GDM1 (cell line): ENCODE measurements at regions not wholly inside any gene's neighbourhood (a gene's known extent, or its start where the extent isn't known, plus 50 kb on each side); places are given as distances from the start of the nearest gene placed in this dataset.
"Not testable (repeated sequence)": the region's sequence is repeated elsewhere in the genome, so short reads cannot be mapped to it uniquely, and the experiment has no call there.

Experiments used
- DNase-seq: peaks from one replicate; lab custom pipeline; 2025; lab: John Stamatoyannopoulos, UW

DNA sequence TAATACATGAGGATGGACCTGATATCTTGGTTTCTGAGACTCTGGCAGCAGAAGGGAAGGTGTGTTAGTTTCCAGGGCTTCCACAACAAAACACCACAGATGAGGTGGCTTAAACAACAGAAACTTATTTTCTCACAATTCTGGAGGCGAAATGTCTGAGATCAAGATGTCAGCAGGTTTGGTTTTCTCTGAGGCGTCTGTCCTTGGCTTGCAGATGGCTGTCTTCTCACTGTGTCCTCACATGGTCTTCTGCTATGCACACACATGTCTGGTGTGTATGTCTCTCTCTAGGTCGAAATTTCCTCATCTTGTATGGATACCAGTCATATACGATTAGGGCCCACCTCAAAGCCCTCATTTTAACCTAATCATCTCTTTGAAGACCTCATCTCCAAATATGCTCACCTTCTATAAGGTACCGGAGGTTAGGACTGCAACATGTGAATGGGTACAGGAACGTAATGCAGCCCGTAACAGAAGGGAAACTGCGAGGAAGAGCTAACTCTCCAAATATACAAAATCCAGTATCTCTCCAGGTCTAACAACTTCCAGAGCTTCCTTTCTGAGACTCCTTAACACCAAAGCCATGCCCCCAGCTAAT is 139.8 kb upstream of the SMARCA2 start:
- DNase-seq: no peak

DNA sequence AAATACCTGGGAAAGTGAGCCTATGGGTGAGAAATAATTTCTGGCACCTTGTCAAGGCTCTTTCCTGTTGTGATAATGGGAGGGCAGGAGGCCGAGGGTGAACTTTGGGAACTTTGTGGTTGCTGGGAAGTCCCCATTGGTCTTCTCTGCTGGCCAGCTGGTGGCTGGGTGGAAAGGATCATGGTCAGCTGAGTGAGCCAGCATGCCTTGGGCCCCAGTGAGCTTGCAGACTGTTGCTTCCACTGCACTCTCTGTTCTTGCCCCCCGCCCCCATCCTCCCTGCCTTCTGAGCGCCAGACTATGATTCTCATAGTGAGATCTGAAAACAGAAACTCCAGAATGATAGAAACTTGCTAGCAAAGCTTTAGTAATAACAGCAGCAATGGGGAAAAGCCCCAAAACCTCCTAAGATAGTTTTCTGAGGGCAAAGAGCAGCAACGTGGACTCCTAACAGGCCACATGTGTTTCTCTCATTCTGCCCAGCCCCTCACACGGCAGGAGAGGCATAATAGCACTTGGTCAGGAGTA is 139.2 kb upstream of the SMARCA2 start:
- no peak for DNase-seq

DNA sequence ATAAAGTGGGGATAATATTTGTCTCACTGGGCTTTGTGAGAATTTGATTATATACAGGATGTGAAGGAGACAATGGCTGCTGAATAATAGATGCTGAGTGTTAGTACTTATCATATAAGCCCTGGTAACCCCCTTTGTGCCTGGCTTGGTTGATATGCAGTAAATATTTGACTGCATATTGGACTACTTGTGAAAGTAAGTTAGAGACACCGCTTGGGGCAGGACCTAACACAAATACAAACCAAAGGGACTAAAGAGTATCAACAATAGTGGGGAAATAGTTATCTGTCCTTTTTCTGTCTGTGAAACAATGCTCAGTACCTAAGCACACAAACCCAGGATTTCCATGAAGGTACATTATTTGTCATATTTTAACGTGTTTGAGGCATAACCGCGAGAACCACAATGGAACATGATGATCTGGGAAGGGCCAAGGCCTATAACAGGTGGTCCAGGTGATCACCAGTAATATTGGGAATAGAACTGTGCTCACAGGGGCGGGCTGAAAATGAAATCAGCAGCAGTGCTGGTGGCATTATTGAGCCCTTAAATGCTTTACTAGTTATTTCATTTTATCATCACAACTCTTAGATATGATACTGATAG is 138.2 kb upstream of the SMARCA2 start:
- no peak for DNase-seq

DNA sequence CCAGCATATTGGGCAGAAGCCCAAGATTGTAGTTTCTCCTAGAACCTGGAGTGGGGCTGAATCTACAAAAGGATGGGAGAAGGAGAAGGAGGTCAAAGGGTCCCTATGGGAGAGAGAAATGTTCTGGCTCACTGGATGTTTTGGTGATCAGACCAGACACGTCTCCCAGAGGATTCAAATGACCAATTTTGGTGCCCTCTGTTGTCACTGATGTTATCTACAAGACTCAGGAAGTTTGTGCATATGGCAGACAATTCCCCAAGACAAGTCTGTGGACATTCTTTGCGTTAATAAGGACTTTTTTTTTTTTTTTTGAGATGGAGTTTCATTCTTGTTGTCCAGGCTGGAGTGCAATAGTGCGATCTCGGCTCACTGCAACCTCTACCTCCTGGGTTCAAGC is 137.2 kb upstream of the SMARCA2 start:
- DNase-seq: no peak

DNA sequence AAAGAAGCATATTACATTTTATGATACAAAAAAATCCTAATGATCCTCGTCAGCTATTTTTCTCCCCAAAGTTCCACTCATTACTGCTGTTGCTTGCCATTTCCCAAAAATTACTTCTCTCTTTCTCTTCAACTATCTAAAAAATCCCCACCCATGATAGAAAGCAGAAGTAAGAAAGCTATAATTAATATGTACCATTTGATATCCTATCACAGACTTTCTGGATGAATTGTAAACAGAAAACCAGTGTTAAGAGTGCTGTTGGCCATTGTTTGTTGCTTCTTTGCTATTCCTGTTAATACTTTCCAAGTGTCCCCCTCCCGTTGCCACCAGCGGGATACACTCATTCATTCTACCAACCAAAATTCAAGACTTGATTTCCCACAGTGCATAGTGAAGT is 136.3 kb upstream of the SMARCA2 start:
- no peak for DNase-seq

DNA sequence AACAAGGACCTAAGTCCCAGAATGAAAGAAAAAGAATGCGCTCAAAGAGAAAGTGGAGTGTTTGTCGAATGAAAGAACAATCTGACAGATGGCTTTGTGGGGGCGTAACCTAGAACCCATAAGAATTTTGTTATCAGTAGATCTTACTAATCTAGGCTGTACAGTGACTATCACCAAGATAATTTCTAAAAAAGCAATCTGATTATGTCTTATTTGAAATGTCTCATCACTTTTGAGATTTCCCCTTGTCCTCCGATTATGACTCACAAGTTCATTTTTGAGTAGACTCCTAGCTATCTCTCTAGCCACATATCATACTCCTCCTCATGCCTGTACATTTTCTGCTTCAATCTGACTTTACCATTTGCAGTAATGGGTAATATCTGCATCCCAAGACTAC is 135.6 kb upstream of the SMARCA2 start:
- DNase-seq: no peak

DNA sequence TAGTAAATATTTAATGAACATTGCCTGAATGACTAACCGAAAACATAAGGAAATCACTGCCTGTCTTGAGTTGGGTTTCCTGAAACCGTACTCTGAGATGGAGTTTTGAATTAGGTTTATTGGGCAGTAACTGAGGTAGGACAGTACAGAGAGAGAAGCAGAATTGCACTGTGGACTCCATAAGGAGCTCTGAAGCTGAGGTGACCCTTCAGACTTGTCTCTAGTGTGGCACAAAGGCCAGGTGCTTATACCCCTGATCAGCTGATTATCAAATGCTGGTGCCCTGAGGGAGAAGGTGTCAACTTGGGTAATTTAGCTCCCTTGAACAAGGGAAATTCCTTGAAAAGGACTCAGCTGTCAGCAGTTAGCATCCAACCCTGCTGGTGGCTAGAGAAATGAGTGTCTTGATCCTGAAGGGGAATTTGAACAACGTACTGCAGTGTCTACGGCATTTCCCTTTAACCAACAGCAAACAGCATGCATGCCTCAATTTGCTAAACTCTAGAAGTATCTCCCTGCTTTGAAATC is 135.0 kb upstream of the SMARCA2 start:
- DNase-seq: no peak

DNA sequence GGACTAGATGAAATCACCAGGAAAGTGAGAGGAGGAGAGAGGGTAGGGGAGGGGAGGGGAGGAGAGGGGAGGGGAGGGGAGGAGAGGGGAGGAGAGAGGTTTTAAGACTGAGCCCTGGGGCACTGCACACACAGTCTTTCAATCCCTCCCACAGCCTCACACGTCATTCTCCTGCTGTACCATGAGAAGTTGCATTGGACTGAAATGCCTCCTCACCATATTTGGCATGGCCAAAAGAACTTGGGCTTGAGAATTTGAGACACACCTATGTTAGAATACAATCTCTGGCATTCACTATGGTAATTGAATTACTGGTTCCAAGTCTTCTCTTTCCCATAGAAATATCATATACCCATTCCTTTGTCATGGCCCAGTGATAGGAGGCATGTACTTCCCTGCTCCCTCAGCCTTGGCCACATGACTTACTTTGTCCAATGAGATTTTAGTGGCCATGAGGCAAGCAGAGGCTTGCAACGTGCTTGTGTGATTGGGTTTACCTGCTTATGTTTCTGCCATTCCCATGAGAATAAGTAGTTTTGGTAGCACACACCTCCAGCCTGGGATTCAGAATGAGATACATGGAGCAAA is 133.3 kb upstream of the SMARCA2 start:
- DNase-seq: no peak

DNA sequence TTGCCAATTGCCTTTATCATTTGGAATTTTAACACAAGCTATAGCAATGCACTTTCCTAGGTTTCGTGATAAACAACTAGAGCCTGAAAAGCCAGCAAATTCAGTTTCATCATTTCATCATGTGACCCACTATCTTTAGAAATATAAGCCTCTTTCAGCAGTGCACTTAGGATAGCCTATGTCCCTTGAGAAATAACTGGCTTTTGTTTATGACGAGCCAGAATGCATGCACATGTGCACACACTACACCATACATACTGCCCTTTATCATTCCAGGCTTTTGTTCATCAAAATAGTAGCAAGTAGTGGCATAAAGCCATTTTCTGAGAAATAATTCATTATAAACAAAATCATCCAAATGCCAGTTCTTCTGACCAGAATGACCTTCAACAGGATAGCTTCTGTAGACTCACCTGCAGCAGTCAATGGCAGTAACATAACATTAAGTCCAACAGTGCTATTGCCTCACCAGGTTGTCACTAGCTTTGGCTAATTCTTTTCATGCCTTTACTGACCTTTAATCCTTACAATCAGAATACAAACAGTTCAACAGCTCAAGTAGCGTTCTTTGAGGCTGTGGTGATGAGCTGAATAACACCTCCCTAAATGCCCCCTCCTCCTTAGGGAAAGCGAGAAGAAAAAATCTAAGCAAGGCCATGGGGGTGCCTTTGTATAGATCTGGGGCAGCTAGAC is 132.3 kb upstream of the SMARCA2 start:
- DNase-seq: no peak

DNA sequence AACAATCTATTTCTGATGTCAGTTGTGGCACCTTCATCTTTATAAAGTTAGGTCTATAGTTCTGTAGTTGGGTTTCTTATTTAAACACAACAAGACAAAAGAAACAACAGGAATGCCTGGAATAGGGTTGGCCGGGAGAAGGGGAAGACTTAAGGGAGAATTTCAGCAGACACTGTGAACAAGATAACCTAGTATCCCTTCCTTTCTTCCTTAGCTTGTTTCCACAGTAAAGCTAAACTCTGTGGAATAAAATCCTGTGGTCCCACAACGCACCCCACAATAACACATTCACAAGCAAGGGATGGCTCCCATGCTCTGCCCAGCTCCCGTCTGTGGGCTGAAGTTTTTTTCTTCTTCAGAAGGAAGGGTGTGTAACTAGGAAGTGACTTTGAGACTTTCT is 124.9 kb upstream of the SMARCA2 start:
- no peak for DNase-seq

DNA sequence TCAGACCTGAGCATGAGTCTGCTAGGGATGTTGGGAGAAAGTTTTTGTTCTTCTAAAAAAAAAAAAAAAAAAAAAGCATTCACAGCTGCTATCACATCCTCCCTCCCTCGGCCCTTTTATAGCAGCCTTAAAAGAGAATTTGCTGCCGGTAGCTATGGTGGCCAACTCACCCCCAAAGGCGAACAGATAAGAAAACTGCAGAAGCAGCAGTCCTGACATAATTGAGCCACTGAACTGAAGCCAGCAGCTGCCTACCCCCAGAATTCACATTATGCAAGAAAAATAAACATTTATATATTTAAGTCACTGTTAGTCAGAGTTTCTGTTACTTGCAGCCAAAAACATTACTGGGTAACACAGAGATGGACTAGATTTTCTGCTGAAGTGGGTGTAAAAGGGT is 124.3 kb upstream of the SMARCA2 start:
- no peak for DNase-seq

DNA sequence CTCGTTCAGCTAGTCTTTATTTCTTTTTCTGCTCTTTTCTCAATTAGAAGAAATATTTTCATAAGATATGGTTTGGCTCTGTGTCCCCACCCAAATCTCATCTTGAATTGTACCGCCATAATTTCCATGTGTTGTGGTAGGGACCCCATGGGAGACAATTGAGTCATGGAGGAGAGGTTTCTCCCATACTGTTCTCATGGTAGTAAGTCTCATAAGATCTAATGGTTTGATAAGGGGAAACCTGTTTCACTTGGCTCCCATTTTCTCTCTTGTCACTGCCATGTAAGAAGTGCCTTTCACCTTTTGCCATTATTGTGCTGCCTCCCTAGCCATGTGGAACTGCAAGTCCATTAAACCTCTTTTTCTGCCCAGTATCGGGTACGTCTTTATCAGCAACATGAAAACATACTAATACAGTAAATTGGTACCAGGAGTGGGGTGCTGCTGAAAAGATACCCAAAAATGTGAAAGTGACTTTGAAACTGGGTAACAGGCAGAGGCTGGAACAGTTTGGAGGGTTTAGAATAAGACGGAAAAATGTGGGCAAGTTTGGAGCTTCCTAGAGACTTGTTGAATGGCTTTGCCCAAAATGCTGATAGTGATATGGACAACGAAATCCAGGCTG is 112.0 kb upstream of the SMARCA2 start:
- DNase-seq: not testable (repeated sequence)

DNA sequence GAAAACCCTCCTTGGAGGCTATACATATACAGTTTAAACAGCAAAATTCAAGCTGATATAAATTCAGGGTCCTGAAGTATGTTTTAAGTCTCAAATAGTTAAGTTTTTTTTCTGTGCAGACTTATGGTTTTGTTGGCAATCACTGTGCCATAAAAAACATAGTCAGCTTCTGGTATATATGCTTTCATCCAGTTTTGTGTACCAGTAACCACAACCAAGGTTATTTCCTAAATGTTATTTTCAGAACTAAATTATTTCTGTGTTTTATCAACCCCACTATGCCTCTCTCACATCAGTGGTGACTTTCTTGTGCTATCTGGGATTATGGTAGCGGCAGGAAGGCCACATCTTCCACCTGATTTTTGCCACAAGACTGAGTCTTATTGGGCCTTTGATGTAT is 107.7 kb upstream of the SMARCA2 start:
- DNase-seq: no peak

DNA sequence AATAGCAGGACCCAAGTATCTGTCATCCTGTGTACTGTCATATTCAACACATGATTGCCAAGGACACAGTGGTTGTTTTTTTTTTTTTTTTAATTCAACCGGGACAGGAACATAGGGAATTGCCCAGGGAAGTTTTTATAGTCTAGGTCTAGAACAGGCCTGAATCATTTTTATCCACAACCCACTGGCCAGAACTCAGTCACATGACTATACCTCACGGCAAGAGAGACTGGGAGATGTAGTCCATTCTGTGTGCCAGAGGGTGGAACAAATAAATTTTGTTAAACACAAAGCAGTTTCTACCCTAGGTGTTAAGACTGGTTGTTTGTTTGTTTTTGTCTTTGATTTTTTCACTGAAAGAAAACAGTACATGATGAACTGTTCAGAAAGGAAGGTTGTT is 105.8 kb upstream of the SMARCA2 start:
- DNase-seq: no peak

DNA sequence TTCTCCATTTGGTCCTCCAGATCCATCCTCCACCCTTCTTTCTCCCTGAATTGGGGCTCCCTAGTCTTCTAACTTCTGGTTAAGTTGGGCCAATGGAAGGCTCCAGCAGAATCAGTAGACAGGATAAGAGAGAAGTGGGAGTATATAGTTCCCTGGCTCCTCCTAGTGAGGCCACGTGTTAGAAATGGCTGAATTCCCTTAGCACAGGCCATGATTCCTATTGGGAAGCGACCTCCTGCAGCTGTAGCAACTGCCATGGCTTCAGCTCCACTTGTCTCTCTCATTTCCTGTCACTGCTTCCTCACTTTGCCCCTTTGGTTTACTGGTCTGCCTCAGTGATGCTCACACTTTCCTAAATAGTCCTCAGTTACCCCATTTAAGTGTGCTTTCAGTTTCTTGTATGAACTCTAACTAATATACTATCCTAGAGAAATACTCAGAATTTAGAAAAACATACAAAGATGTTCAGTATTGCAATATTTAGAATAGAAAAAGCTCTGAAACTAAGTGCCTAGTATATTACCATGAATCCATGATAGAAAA is 104.8 kb upstream of the SMARCA2 start:
- no peak for DNase-seq

DNA sequence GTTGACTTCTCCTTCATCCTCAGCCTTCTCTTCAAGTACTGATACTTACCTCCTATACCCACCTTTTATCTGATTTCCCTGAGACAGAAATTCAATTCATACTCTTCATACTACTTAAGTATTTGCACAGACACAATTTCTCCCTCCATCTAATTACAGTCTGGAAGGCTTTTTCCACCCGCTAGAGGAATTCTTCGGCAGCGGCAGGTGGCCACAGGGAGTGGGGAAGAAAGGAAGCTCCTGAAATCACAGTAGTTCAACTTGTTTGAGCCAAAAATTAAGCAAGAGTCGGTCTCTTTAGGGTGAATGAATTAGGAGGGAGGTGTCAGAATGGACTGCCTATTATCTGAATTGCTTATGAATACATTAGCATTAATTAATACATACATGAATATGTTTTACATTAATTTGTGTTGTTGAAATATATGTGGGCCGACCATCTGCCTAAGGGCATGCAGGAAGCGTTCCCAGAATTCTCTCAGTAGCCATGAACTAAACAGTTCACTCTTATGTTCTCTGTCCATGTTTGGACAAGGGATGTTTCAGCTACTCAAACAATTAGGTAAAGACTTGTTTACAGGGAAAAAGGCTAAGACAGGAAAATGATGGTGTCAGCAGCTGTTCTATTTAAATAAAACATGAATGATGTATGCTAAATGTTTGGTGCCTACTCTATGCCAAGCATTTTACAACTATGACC is 101.4 kb upstream of the SMARCA2 start:
- no peak for DNase-seq

DNA sequence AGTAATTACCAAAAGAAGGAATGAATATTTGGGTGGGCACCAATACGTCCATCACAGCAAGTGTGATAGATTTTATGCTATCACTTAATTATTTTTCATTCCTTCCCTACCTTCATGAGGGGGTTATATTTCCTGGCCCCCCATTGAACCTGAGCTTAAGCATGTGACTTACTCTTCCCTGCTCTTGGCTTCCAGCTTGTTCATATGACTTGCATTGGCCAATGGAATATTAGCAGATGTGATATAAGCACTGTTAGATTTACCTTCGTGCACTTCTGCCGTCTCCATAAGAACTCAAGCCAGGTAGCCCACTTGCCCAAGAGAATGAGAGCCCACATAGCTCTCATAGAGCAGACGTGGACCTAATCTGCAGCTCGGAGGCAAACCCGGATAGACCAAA is 99.1 kb upstream of the SMARCA2 start:
- no peak for DNase-seq

DNA sequence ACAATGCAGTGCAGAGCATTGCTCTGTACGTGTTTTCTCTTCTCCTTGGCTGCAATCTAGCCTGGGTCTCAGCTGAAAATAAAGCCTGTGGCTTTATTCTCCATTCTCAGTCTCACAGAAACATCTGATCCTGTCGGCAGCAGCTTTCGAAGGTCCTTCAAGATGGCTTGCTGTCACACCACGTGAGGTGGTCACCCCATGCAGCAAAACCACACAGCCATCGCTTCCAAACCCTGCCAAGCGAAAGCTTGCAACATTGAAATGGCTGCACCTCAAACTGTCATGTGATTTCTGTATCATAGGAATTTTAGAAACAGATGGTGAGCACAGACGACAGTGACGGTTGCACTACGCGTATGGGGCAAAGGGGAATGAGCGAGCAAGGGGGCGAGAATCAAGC is 98.5 kb upstream of the SMARCA2 start:
- no peak for DNase-seq

DNA sequence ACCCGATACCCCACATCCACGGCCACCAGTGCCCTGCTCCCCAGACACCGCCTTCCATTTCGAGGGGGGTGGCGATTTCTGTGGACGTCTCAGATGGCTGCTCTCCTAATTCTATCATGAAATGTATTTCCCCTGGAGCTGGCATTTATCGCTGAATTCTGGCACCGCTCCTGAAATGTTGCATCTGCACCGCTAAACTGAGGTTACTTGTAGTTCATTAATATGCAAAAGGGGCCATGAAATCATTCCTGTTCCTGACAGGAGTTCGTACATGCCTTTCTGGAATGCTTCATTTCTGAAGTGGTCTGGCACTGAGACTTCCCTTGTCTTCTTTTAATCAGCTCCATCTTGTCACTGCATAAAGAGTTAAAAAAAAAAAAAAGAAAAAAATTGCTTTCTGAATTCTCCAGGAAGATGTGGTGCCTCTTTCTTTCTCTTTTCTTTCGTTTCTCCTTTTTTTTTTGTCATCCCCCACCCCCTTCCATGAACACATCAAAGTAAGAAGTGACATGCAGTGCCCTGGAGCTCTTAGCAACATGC is 97.7 kb upstream of the SMARCA2 start:
- DNase-seq: no peak

DNA sequence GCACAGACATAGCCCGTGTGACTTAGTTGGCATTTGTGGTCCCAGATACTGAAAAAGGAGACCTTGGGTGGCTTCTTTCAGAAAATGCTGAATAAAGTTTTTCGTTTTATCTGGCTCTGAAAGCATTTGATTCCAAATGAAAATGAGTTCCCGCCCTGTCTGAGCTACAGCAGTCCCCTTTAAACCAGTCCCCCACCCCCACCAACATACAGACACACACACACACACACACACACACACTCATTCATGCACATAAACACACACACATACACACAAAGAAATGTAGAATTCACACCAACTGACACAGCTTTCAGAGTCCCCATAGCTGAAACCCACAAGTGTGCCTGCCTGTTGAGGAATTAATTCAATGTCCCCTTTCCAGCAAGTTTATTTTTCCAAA is 97.0 kb upstream of the SMARCA2 start:
- no peak for DNase-seq

DNA sequence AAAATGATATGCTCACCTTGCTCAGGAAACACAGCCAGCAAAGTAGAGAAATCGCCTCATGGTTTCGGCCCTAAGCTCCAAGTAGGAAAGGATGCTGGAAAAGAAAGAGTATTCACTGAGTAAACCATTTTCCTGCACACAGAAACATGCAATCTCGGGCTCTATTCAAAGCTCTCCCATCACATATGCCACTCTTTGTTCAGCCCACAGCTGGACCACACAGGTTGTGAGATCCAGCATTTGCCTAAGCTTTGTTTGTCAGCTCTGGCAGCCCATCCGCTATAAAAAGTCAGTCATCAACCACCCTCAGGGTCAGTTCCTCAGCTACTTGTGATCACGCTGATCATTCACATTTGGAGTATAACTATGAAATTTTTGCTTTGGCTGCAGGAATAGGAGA is 96.5 kb upstream of the SMARCA2 start:
- no peak for DNase-seq
